WERI-Rb-1 (cell line): ENCODE measurements at regions not wholly inside any gene's neighbourhood (a gene's known extent, or its start where the extent isn't known, plus 50 kb on each side); places are given as distances from the start of the nearest gene placed in this dataset.

ENCODE experiments used
- DNase-seq: peaks from one replicate; pipeline ENCODE4 v3.0.0-alpha.2; 2020
- H3K27ac ChIP-seq: fragments of 250-450 bp; sonication (Bioruptor Pico); 2 replicates; pipeline ENCODE4 v1.5.1; 2020; ENCODE audit warnings: mild to moderate bottlenecking, moderate library complexity
- H3K27me3 ChIP-seq: fragments of 250-450 bp; sonication (Bioruptor Pico); 2 replicates; pipeline ENCODE4 v1.5.1; 2021; ENCODE audit warnings: mild to moderate bottlenecking, low read depth, moderate library complexity; ENCODE audit not compliant: insufficient read depth, severe bottlenecking
- H3K36me3 ChIP-seq: fragments of 250-450 bp; sonication (Bioruptor Pico); 2 replicates; pipeline ENCODE4 v1.5.1; 2020; ENCODE audit warnings: mild to moderate bottlenecking, moderate library complexity
- H3K4me3 ChIP-seq: 2 replicates; pipeline ENCODE4 v1.5.1; 2011; ENCODE audit warnings: low read depth, mild to moderate bottlenecking, control low read depth, low read length
- H3K9me3 ChIP-seq: fragments of 250-450 bp; sonication (Bioruptor Pico); 2 replicates; pipeline ENCODE4 v1.5.1; 2021; ENCODE audit warnings: mild to moderate bottlenecking, moderate library complexity; ENCODE audit not compliant: severe bottlenecking
- TF ChIP-seq, protein P1 (sequence below): IDR thresholded peaks from 2 replicates; pipeline ENCODE4 v1.5.1; 2011; ENCODE audit warnings: low read depth, mild to moderate bottlenecking, control low read depth, inconsistent platforms, low read length

DNA sequence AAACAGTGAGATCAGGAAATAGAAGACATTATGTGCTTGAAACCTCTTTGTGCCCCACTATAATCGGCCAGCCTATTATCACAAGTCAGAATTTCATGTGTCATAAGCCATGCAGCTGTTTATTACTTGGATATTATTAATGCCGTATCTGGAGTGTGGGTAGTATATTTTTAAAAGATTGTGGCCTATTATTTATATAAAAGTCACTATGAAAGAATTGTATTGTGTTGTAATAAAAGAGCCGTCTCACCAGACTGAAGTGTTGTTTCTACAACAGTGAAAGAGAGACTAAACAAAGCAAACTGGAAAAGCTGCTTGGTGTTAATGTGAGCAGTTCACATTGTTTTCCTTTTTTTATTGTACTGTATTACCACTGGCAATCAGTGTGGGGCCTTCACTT is 449.1 kb downstream of the PSAT1 start:
- H3K27ac ChIP-seq: no peak overlapping the region
- TF ChIP-seq, protein P1, sequence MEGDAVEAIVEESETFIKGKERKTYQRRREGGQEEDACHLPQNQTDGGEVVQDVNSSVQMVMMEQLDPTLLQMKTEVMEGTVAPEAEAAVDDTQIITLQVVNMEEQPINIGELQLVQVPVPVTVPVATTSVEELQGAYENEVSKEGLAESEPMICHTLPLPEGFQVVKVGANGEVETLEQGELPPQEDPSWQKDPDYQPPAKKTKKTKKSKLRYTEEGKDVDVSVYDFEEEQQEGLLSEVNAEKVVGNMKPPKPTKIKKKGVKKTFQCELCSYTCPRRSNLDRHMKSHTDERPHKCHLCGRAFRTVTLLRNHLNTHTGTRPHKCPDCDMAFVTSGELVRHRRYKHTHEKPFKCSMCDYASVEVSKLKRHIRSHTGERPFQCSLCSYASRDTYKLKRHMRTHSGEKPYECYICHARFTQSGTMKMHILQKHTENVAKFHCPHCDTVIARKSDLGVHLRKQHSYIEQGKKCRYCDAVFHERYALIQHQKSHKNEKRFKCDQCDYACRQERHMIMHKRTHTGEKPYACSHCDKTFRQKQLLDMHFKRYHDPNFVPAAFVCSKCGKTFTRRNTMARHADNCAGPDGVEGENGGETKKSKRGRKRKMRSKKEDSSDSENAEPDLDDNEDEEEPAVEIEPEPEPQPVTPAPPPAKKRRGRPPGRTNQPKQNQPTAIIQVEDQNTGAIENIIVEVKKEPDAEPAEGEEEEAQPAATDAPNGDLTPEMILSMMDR: no peak
- H3K4me3 ChIP-seq: no peak overlapping the region
- H3K9me3 ChIP-seq: no peaks in the 10 kb centered on the region
- H3K27me3 ChIP-seq: no peaks in the 10 kb centered on the region
- DNase-seq: no peak
- H3K36me3 ChIP-seq: no peaks in the 10 kb centered on the region

GRCh38 chr9:78753039-78753438 is 456.1 kb downstream of the PSAT1 start:
- no peak for DNase-seq
- H3K4me3 ChIP-seq: no peak overlapping the region
- H3K9me3 ChIP-seq: no peaks in the 10 kb centered on the region
- TF ChIP-seq, protein P1: no peak
- no peak overlapping the region for H3K27ac ChIP-seq
- no peaks in the 10 kb centered on the region for H3K36me3 ChIP-seq
- no peaks in the 10 kb centered on the region for H3K27me3 ChIP-seq

- Histone ChIP-seq H3K4me3 (no peak overlapping the region), H3K36me3 (no peaks in the 10 kb centered on the region), H3K9me3 (no peaks in the 10 kb centered on the region), H3K27ac (no peak overlapping the region), H3K27me3 (no peaks in the 10 kb centered on the region)
- DNase-seq: no peak
- TF ChIP-seq, protein P1: no peak
These were observed 460.0 kb downstream of the PSAT1 start for GRCh38 chr9:78756813-78757510.

GRCh38 chr9:78763424-78763823 is 466.5 kb downstream of the PSAT1 start:
- Histone ChIP-seq H3K27ac (no peak overlapping the region), H3K4me3 (no peak overlapping the region), H3K9me3 (no peaks in the 10 kb centered on the region), H3K27me3 (no peaks in the 10 kb centered on the region), H3K36me3 (no peaks in the 10 kb centered on the region)
- TF ChIP-seq, protein P1: no peak
- no peak for DNase-seq

DNA sequence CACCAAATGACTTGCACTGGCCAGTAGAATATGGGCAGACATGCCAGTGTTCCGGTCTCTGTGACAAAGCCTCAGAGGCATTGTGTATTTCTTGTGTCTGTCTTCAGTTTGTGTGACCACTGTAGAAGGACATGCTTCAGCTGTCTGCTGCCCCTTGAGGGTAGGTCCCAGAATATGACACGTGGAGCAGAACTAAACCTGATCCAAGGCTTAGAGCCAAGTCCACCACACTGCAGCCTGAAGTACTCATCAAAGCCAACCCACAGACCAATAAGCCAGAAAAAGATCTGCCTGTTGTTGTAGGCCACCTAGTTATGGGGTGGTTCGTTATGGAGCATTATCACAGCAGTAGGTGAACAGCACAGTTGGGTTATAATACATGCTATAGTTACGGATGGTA is 468.9 kb downstream of the PSAT1 start:
- Histone ChIP-seq H3K27me3 (no peaks in the 10 kb centered on the region), H3K36me3 (no peaks in the 10 kb centered on the region), H3K9me3 (no peaks in the 10 kb centered on the region), H3K27ac (no peak overlapping the region), H3K4me3 (no peak overlapping the region)
- TF ChIP-seq, protein P1: no peak
- no peak for DNase-seq

GRCh38 chr9:78767490-78767889 is 470.6 kb downstream of the PSAT1 start:
- Histone ChIP-seq H3K27me3 (no peaks in the 10 kb centered on the region), H3K36me3 (no peaks in the 10 kb centered on the region), H3K4me3 (no peak overlapping the region), H3K9me3 (no peaks in the 10 kb centered on the region), H3K27ac (no peak overlapping the region)
- TF ChIP-seq, protein P1: no peak
- no peak for DNase-seq
